ENCODE measurements at regions not wholly inside any gene's neighbourhood (a gene's known extent, or its start where the extent isn't known, plus 50 kb on each side); places are given as distances from the start of the nearest gene placed in this dataset.
"Not testable (repeated sequence)": the region's sequence is repeated elsewhere in the genome, so short reads cannot be mapped to it uniquely, and the experiment has no call there.

DNA sequence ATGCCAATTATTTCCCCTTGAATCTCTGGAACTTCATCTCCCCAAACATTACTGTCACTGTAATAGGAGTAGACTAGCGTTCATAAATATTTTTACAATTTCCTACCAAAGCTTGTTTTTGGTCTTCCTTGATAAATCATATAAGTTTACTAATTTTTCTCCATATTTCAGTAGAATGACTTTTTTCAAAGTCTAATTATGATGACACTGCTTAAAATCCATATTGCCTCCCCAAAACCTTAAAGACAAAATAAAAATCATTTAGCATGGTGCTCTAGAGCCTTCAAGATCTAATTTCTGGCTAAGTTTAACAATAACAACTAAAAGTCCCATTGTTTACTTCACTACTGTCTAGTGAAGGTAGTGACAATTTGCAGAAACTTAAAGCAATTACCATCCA is 474.2 kb upstream of the CHRM3 start:
- no peak for DNase-seq (ENCODE audit: low read depth)

GRCh38 chr1:238902752-238903151 is 483.6 kb upstream of the CHRM3 start:
- DNase-seq (ENCODE audit: low read depth): not testable (repeated sequence)

- no peak for DNase-seq (ENCODE audit: low read depth)
Observed at GRCh38 chr1:238900334-238900865, 486.0 kb upstream of the CHRM3 start.

- DNase-seq (ENCODE audit: low read depth): peak; percentile 37
Observed at GRCh38 chr1:238898856-238899255, 487.5 kb upstream of the CHRM3 start.

DNA sequence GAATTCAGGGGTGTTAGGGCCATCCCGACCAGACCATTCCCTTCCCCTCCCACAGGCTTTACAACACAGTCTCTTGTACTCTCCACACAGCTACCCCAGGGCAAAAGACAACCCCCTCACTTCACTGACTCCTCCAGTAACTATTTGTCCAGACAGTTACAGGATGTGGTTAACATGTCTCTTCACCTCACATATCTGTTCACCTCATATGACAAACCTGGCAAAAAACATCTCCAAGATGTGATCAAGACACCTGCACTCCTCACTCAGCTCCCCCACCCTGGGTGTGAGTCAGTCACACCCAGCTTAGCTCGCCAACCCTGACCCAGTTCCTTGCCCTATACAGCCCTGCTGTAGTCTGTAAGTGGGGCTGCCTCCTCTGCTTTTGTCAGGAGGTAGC is 490.5 kb upstream of the CHRM3 start:
- peak; percentile 53 for DNase-seq (ENCODE audit: low read depth)

- peak; percentile 80 for DNase-seq (ENCODE audit: low read depth)
Observed at GRCh38 chr1:238892612-238893011, 493.8 kb upstream of the CHRM3 start.

DNA sequence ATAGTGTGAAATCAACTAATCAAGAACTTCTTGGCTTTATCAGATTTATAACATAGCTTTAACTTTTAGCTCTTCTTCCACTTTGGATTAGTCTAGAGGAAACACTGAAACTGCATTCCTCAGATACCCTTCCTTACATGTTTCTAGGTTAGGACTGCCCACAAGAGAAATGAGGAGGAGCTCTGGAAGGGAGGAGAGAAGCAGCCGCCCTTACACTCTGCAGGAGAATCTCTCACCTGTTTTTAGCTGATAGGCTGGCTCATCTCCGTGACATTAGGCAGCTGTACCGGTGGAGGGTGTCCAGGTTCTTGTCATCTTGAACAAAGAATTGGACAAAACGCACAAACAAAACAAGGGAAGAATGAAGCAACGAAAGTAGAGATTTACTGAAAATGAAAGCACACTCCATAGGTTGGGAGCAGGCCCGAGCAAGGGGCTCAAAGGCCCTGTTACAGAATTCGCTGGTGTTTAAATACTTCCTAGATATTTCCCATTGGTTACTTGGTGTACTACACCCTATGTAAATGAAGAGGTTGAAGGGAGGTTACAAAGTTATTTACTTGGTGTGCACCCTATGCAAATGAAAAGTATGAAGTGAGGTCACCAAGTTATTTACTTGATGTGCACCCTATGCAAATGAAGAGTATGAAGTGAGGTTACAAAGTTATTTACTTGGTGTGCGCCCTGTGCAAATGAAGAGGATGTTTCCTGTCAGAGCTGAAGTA is 524.9 kb upstream of the CHRM3 start:
- DNase-seq (ENCODE audit: low read depth): peak; percentile 23

- DNase-seq (ENCODE audit: low read depth): no peak
Observed at GRCh38 chr1:238833919-238834318, 552.4 kb upstream of the CHRM3 start.

DNA sequence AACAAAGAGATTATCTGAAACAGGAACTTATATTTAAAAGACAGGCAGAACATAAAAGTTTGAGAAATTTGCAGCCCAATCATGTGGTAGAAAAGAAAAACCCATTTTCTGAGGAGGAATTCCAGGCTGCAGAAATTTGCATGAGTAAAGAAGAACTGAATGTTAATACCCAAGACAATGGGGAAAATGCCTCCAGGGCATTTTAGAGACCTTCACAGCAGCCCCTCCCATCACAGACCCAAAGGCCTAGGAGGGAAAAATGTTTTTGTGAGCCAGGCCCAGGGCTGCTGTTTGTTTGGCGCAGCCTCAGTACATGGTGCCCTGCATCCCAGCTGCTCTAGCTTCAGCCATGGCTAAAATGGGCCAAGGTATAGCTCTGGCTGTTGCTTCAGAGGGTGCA is 554.3 kb upstream of the CHRM3 start:
- DNase-seq (ENCODE audit: low read depth): no peak

DNA sequence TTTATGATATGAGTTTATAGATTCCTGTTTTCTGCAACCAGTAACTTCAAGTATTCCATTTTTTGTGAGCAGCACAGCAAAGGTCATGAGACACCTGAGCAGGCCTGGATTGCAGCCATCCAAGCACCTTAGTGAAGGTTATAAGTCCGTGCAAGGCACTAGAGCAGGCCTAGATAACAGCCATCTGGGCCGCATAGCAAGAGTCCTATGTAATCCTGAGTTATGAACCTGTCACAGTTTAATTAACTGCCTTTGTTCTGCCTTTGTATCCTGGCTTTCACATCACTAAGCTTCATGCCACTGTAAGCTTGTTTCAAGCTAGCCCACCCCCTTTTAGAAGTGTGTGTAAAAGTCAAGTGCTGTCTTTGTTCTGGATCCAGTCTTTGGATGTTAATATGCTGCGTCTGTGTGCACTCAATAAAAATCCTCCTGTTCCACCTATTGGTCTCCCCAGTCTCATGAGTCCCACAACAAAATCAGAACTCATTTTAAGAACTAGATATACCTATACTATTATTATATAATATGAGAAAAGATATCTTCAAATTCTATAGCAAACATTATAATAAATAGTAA is 556.2 kb upstream of the CHRM3 start:
- DNase-seq (ENCODE audit: low read depth): no peak

DNA sequence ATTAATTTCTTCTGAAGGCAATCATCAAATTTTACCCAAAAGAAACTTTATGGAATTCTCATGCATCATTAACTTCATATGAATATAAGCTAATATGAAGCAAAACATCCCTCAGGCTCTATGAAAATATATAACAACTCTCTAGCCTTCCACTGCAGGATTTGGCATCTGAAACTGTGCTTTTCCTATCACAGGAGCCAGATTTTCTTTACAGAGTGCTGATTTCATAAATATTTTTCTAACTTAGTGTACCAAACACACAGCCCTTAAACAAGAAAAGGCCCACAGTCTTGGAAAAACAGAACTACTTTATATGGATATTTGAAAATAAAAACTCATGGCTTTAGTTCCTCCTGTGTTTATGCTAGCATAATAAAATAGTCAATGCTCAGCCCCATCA is 559.5 kb upstream of the CHRM3 start:
- no peak for DNase-seq (ENCODE audit: low read depth)

- DNase-seq (ENCODE audit: low read depth): no peak
Observed at GRCh38 chr1:238823416-238823815, 563.0 kb upstream of the CHRM3 start.

- DNase-seq (ENCODE audit: low read depth): peak; percentile 16
Observed at GRCh38 chr1:238811211-238811879, 575.0 kb upstream of the CHRM3 start.

DNA sequence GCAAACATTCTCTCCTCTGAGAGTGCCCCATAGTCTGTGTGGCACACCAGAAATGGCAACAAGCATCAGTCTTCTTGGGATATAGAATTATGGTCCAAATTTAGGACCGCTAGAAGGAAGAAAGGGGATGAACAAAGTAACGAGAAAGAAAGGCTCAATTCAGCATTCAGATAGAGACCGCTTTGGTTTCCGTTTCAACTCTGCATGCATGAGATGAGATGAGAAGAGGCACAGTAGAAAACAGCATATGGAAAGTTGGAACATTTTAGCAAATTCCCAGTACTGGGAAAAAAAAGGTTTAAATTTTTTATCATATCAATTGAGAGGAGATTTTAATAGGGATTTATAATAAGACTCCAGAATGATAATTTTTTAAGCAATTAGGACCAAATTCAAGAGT is 595.5 kb upstream of the CHRM3 start:
- no peak for DNase-seq (ENCODE audit: low read depth)

- no peak for DNase-seq (ENCODE audit: low read depth)
Observed at GRCh38 chr1:238789916-238790667, 596.3 kb upstream of the CHRM3 start.

DNA sequence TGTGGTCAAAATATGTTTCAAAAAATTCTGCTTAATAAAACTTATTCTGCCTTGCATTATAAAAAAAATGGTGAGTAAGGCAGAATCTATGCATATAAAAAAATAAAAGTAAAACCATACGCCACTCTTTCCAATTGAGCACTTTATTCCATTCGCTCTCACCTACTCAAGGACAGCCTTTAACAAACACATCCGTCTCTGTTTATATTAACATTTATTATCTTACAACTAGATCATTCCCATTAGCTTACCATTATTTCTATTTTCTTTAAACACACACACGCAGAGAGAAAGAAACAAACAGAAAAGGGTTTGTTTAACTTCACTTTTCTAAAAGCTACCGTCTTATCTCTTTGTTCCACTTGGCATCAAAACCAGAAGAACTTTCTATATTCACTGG is 598.9 kb upstream of the CHRM3 start:
- no peak for DNase-seq (ENCODE audit: low read depth)

- DNase-seq (ENCODE audit: low read depth): no peak
Observed at GRCh38 chr1:238783633-238784032, 602.7 kb upstream of the CHRM3 start.

- no peak for DNase-seq (ENCODE audit: low read depth)
Observed at GRCh38 chr1:238779716-238780115, 606.7 kb upstream of the CHRM3 start.

DNA sequence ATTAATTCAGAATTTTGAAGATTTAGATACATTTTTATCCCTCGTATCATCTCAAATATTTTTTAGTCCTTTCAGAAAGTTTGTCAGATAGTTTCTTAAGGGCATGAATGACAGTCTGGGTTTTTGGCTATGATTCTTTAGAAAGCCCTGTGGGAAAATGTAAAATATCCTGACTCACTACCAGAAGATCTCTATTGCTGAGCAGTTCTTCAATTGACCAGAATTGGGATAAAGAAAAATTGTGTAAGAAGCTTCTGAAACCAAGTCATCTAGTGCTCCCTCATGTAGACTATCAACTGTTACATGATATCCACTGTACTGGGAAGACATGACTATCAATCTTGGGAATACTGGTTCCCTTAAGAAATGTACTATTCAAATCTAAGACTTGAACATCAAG is 608.3 kb upstream of the CHRM3 start:
- DNase-seq (ENCODE audit: low read depth): no peak

DNA sequence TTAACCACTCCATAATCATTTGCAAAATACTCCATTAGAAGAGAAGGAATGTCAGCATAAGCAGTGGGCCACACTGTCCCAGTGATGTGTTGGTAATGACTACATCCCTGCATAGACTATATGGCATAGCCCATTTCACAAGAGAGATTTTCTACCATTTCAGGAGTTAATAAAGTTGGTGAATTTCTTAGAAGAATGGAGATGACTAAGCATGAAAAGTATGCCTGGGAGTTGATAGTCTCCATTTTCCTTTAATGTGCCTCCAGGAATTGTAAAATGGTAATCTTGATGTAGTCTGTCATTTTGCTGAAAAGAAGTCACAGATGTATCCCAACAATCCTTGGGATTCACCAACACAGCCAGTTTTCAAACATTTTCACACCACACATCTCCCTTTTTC is 608.8 kb upstream of the CHRM3 start:
- DNase-seq (ENCODE audit: low read depth): peak; percentile 28

- DNase-seq (ENCODE audit: low read depth): no peak
Observed at GRCh38 chr1:238776126-238776525, 610.2 kb upstream of the CHRM3 start.

GRCh38 chr1:238772322-238772721 is 614.0 kb upstream of the CHRM3 start:
- DNase-seq (ENCODE audit: low read depth): peak; percentile 80

DNA sequence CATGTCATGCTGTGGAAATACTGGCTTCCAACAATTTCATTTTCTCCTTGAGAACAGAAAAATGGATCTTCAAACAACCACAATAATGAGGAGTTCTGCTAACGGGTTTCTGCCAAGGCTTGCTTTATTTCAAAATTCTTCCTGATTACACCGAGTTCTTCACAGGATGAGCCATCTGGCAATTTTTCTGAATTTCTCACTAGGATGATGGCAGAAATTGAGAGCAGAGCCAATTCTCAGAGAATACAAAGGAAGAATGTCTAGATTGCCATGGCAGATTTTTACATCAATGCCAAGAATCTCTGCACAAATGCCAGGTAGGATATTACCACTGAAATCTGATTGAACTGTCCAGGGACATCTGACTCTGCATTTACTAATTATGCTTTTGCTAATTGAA is 619.0 kb upstream of the CHRM3 start:
- no peak for DNase-seq (ENCODE audit: low read depth)

All from ELR (cell line).